Activated CD4-positive, alpha-beta T cell treated with anti-CD3 and anti-CD28 coated beads, Interleukin-2, amount 50 U/mL, for 16 hours (primary cell): ENCODE measurements at regions not wholly inside any gene's neighbourhood (a gene's known extent, or its start where the extent isn't known, plus 50 kb on each side); places are given as distances from the start of the nearest gene placed in this dataset.
A peak's percentile ranks its signal among the peaks of the same experiment; 100 is the strongest.

Experiments
- DNase-seq: peaks from one replicate; pipeline ENCODE4 v3.0.0-alpha.2; 2020

- DNase-seq: no peak
Observed at GRCh38 chr5:168048486-168048885, 243.0 kb upstream of the WWC1 start.

GRCh38 chr5:168052686-168053085, 238.8 kb upstream of the WWC1 start:
- DNase-seq: no peak

- DNase-seq: no peak
Observed at GRCh38 chr5:168054091-168054490, 237.4 kb upstream of the WWC1 start.

GRCh38 chr5:168055141-168055683, 236.2 kb upstream of the WWC1 start:
- DNase-seq: no peak

- no peak for DNase-seq
Observed at GRCh38 chr5:168055961-168056360, 235.5 kb upstream of the WWC1 start.

GRCh38 chr5:168056499-168057182, 234.8 kb upstream of the WWC1 start:
- DNase-seq: no peak

GRCh38 chr5:168057905-168058304, 233.5 kb upstream of the WWC1 start:
- no peak for DNase-seq

- DNase-seq: no peak
Observed at GRCh38 chr5:168059131-168059530, 232.3 kb upstream of the WWC1 start.

GRCh38 chr5:168062239-168062638, 229.2 kb upstream of the WWC1 start:
- no peak for DNase-seq

- no peak for DNase-seq
Observed at GRCh38 chr5:168064457-168064856, 227.0 kb upstream of the WWC1 start.

GRCh38 chr5:168064933-168065622, 226.4 kb upstream of the WWC1 start:
- DNase-seq: no peak

- DNase-seq: no peak
Observed at GRCh38 chr5:168066536-168067208, 224.8 kb upstream of the WWC1 start.

GRCh38 chr5:168070761-168071160, 220.7 kb upstream of the WWC1 start:
- DNase-seq: no peak

- DNase-seq: no peak
Observed at GRCh38 chr5:168072665-168073064, 218.8 kb upstream of the WWC1 start.

- DNase-seq: no peak
Observed at GRCh38 chr5:168073311-168073710, 218.1 kb upstream of the WWC1 start.

GRCh38 chr5:168073991-168074800, 217.2 kb upstream of the WWC1 start:
- no peak for DNase-seq

- DNase-seq: no peak
Observed at GRCh38 chr5:168075387-168075786, 216.1 kb upstream of the WWC1 start.

GRCh38 chr5:168076561-168076991, 214.9 kb upstream of the WWC1 start:
- DNase-seq: peak; percentile 6

GRCh38 chr5:168085261-168086031, 206.0 kb upstream of the WWC1 start:
- DNase-seq: no peak

- DNase-seq: no peak
Observed at GRCh38 chr5:168086104-168086610, 205.3 kb upstream of the WWC1 start.

- no peak for DNase-seq
Observed at GRCh38 chr5:168086746-168087145, 204.7 kb upstream of the WWC1 start.
